ENCODE measurements at regions not wholly inside any gene's neighbourhood (a gene's known extent, or its start where the extent isn't known, plus 50 kb on each side); places are given as distances from the start of the nearest gene placed in this dataset.
A peak's percentile ranks its signal among the peaks of the same experiment; 100 is the strongest.
"Not testable (repeated sequence)": the region's sequence is repeated elsewhere in the genome, so short reads cannot be mapped to it uniquely, and the experiment has no call there.

- peak; percentile 3 for DNase-seq
Measured at GRCh38 chr6:150741633-150742200, 123.8 kb upstream of the MTHFD1L start.

GRCh38 chr6:150744522-150745260 is 120.8 kb upstream of the MTHFD1L start:
- DNase-seq = no peak

GRCh38 chr6:150745896-150746295 is 119.6 kb upstream of the MTHFD1L start:
- DNase-seq = no peak

GRCh38 chr6:150747155-150747554 is 118.3 kb upstream of the MTHFD1L start:
- no peak for DNase-seq

GRCh38 chr6:150749091-150749670 is 116.3 kb upstream of the MTHFD1L start:
- no peak for DNase-seq

- no peak for DNase-seq
Measured at GRCh38 chr6:150751296-150751695, 114.2 kb upstream of the MTHFD1L start.

DNA sequence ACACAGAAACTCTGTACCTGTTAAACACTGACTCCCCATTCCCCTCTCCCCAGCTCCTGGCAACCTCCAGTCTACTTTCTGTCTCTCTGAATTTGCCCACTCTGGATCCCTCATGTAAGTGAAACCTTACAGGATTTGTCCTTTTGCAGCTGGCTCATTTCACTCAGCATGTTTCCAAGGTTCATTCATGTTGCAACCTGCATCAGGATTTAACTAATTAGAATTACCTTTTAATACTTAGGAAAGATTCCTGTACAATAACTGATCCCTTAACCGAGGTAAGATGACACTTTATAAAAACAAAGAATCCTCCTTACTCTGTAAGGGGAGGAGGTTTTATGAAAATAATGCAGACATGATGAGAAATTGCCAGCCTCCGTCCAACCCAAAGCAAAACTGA is 113.1 kb upstream of the MTHFD1L start:
- no peak for DNase-seq

- no peak for DNase-seq
Measured at GRCh38 chr6:150753371-150754064, 112.0 kb upstream of the MTHFD1L start.

DNA sequence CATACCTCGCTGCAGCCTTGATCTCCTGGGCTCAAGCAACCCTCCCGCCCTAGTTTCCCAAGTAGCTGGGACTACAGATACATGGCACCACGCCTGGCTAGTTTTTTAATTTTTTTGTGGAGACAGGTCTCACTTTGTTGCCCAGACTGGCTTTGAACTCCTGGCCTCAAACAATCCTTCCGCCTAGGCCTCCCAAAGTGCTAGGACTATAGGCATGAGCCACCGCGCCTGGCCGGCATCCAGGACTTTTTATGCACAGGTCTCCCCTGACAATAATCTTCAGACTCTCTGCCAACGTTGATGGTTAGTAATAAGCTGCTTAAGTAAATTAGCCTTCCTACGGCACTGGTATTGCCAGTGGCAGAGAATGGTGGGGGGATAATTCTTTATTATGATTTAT is 110.5 kb upstream of the MTHFD1L start:
- DNase-seq = no peak

DNA sequence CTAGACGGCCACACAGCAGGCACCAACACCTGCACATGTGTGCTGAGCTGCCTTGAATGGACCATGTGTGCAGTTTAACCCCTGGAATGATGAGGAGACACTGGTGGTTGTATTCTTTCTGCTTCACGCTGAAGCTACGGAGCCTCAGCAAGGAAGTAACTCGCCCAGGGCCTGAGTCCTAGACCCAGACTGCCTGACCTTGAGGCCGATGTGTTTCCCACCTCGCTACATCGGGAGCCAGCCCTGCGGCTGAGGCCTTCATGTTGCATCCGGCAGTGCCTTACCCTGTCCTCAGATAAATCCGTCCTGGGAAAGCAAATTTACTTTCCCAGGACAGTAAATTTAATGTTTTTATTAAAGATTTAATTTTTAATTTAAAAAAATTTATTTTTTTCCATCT is 110.0 kb upstream of the MTHFD1L start:
- no peak for DNase-seq

DNA sequence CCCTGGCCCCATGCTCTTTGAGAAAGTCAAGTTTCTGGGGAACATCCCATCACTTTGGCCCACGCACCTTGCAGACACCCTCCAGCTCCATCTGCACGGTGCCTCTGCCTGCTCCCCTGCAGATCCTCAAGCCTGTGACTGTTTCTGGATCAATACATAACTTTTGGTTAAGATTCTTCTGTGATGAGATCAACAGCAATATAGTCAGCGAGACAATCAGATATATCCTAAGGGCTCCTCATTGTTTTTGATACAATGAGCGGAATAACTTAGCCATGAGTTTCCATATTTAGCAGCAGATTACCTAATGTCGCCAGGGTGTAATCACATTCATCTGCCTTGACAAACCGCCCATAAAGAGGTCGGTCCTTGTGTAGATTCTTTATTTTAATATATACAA is 109.3 kb upstream of the MTHFD1L start:
- no peak for DNase-seq

DNA sequence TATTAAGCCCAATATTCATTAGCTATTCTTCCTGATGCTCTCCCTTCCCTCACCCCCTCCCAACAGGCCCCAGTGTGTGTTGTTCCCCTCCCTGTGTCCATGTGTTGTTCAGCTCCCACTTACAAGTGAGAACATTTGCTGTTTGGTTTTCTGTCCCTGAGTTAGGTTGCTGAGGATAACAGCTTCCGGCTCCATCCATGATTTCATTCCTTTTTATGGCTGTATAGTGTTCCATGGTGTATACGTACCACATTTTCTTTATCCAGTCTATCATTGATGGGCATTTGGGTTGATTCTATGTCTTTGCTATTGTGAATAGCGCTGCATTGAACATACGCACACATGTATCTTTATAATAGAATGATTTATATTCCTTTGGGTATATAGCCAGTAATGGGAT is 107.7 kb upstream of the MTHFD1L start:
- not testable (repeated sequence) for DNase-seq

DNA sequence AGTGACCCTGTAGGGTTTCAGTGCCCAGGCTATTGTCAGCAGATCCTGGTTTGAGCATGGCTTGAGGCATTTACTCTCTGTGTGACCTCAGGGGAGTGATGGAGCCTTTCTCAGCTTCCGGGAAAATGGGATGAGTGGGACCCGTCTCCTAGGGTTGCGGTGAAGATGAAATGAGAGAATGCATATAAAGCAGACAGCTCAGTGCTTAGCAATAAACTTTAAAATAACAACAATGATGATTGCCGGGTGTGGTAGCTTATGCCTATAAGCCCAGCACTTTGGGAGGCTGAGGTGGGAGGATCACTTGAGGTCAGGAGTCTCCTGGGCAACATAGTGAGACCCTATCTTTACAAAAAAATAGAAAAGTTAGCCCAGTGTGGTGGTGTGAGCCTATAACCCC is 106.0 kb upstream of the MTHFD1L start:
- no peak for DNase-seq

- no peak for DNase-seq
Measured at GRCh38 chr6:150761771-150762170, 103.7 kb upstream of the MTHFD1L start.

- DNase-seq = no peak
Measured at GRCh38 chr6:150764334-150765066, 101.0 kb upstream of the MTHFD1L start.

DNA sequence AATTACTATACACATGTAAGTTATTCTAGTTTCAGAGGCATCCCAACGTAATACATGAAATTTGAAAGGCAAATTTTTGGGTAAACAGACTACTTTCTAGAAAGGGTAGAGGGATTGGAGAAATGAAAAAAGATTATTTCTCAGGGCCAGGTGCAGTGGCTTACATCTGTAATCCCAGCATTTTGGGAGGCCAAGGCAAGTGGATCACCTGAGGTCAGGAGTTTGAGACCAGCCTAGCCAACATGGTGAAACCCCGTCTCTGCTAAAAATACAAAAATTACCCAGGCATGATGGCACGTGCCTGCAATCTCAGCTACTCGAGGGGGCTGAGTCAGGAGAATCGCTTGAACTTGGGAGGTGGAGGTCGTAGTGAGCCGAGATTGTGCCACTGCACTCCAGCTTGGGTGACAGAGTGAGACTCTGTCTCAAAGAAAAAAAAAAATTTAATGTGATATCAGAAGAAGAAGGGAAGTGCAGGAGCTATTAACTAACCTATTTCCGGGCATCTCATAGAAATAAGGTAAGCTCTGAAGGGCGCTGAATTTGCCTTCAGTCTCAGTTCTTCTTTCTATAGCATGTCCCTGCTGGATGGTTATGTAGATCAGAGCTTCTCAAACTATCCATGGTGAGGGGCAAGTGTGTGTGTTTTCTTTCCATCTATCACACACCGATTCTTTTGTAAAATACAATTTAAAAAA is 100.3 kb upstream of the MTHFD1L start:
- DNase-seq = no peak

DNA sequence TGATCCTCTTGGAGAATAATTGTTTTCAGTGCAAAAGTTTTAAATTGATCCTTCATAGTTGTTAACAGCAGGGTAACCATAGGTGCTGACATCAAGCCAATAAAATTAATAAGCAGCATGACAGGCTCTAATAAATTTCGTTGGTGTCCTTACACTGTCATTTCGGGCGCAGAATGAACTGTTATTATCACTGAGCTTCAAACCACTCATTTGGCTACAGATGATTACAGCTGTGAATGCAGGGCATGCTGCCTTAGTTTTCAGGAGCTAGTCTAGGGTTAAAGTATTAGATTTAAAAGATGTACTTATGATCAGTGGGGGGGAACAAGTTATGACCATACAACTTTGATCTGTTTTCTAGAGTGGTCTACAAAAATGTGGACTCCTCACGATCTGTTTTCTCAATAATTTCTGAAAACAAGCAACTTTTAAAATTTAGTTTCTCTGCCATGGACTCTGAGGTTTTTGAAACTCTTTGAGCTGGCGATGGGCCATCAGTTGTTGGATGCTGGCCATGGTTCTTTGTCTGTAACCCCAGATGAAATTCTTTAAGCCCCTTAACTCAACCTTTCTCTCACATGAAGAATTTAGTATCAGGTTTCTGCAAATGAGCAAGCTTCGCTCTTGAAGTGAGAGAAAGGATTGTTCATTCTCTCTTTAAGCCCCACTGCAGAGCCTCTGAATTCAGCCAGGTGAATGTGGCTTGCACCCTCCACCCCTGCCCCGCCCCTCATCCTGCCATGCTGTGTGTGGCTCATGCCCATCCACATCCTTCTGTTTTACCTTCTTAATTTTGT is 99.1 kb upstream of the MTHFD1L start:
- no peak for DNase-seq

DNA sequence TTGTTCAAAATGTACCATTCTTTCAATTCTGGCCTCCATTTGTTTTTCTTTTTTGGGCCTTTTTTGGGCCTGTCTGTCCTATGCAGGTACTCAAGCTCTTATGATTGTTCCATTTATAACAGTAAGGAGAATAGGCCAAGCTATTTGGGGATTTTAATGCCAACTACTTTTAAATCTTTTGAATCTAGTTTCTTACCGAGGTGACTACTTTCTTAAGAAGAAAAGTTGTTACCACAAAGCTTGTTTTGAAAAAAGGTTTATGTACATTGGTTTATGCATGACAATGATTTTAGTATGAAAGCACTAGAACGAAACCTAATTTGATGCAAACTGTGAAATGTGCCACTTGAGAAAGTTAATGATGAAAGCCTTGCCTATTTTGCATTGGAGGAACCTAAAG is 98.3 kb upstream of the MTHFD1L start:
- no peak for DNase-seq

DNA sequence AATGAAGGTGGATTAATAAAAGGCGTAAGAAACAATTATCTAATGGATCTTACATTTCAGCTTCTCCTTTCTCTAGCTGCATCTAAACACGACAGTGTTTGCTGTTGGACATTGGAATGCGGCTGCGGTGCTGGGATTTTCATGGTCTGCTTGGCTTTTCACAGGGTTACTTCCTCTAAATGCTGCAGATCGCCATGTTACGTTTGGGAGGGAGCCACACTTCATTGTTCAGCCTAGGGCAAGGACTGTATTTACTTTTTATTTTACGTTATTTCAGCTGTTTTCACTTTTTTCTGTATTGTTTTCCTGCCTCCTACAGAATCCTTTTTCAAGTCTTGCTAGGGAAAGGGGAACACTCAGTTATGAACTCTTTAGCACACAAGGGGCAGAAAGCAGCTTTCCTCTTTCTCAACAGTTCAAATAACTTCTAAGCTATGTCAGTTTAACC is 97.9 kb upstream of the MTHFD1L start:
- no peak for DNase-seq

DNA sequence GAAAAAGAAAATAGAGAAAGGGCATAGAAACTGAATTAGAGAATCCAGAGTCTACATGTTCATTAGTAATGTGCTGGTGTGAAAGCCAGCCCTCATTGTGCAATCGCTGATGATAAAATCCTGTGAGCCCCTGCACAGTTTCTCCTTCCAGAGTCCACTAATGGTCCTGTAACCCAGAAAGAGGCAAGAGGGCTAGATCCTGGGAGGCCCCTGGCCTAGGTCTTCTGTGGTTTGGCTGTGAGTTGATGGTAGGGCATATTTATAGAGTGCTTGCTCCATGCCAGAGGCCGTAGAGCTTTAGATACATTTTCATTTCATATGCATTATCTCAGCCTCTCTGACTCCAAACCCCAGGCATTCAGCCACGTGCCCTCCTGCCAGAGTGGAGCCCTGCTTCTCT is 94.9 kb upstream of the MTHFD1L start:
- no peak for DNase-seq

GRCh38 chr6:150773969-150774368 is 91.5 kb upstream of the MTHFD1L start:
- no peak for DNase-seq
